ENCODE measurements at regions not wholly inside any gene's neighbourhood (a gene's known extent, or its start where the extent isn't known, plus 50 kb on each side); places are given as distances from the start of the nearest gene placed in this dataset.
"Not testable (repeated sequence)": the region's sequence is repeated elsewhere in the genome, so short reads cannot be mapped to it uniquely, and the experiment has no call there.

- Mint-ChIP-seq H3K36me3 (ENCODE audit: low read depth) (no peaks in the 10 kb centered on the region), H3K27me3 (no peaks in the 10 kb centered on the region), H3K4me1 (ENCODE audit: low read depth) (no peaks in the 10 kb centered on the region), H3K27ac (no peak overlapping the region), H3K4me3 (no peak overlapping the region), H3K9me3 (no peaks in the 10 kb centered on the region)
- intact Hi-C loops (cut with micrococcal nuclease), result no loop called here
Measured at GRCh38 chr13:110061270-110061669, 245.7 kb downstream of the COL4A1 start.

GRCh38 chr13:110057052-110057451 is 249.9 kb downstream of the COL4A1 start:
- Mint-ChIP-seq H3K27me3 (peaks cover 5% of the 10 kb centered on the region), H3K9me3 (no peaks in the 10 kb centered on the region), H3K4me3 (no peak overlapping the region), H3K27ac (no peak overlapping the region), H3K4me1 (ENCODE audit: low read depth) (no peaks in the 10 kb centered on the region), H3K36me3 (ENCODE audit: low read depth) (no peaks in the 10 kb centered on the region)
- intact Hi-C loops (cut with micrococcal nuclease), result no loop called here

- H3K27ac Mint-ChIP-seq, result no peak overlapping the region
- H3K4me1 Mint-ChIP-seq (ENCODE audit: low read depth), result no peaks in the 10 kb centered on the region
- H3K4me3 Mint-ChIP-seq, result no peak overlapping the region
- no peaks in the 10 kb centered on the region for H3K36me3 Mint-ChIP-seq (ENCODE audit: low read depth)
- no peaks in the 10 kb centered on the region for H3K9me3 Mint-ChIP-seq
- intact Hi-C loops (cut with micrococcal nuclease), result no loop called here
- H3K27me3 Mint-ChIP-seq, result peaks cover 5% of the 10 kb centered on the region
Measured at GRCh38 chr13:110056640-110057039, 250.3 kb downstream of the COL4A1 start.

GRCh38 chr13:110055089-110055488 is 251.9 kb downstream of the COL4A1 start:
- Mint-ChIP-seq H3K9me3 (no peaks in the 10 kb centered on the region), H3K36me3 (ENCODE audit: low read depth) (no peaks in the 10 kb centered on the region), H3K27me3 (peaks cover 5% of the 10 kb centered on the region), H3K27ac (no peak overlapping the region), H3K4me1 (ENCODE audit: low read depth) (no peaks in the 10 kb centered on the region), H3K4me3 (no peak overlapping the region)
- intact Hi-C loops (cut with micrococcal nuclease), result no loop called here

- Mint-ChIP-seq H3K36me3 (ENCODE audit: low read depth) (no peaks in the 10 kb centered on the region), H3K27me3 (peaks cover 5% of the 10 kb centered on the region), H3K4me3 (no peak overlapping the region), H3K4me1 (ENCODE audit: low read depth) (no peaks in the 10 kb centered on the region), H3K9me3 (no peaks in the 10 kb centered on the region), H3K27ac (no peak overlapping the region)
- intact Hi-C loops (cut with micrococcal nuclease), result no loop called here
Measured at GRCh38 chr13:110054041-110054440, 252.9 kb downstream of the COL4A1 start.

GRCh38 chr13:110047496-110047895 is 259.5 kb downstream of the COL4A1 start:
- H3K27ac Mint-ChIP-seq, result no peak overlapping the region
- intact Hi-C loops (cut with micrococcal nuclease), result no loop called here

GRCh38 chr13:110046811-110047210 is 260.1 kb downstream of the COL4A1 start:
- H3K27ac Mint-ChIP-seq, result no peak overlapping the region
- H3K4me1 Mint-ChIP-seq (ENCODE audit: low read depth), result no peaks in the 10 kb centered on the region
- H3K27me3 Mint-ChIP-seq, result peaks cover 14% of the 10 kb centered on the region
- H3K9me3 Mint-ChIP-seq, result no peaks in the 10 kb centered on the region
- no peak overlapping the region for H3K4me3 Mint-ChIP-seq
- no peaks in the 10 kb centered on the region for H3K36me3 Mint-ChIP-seq (ENCODE audit: low read depth)
- intact Hi-C loops (cut with micrococcal nuclease), result no loop called here

More at GRCh38 chr13:110047496-110047895, 259.5 kb downstream of the COL4A1 start:
- Mint-ChIP-seq H3K4me1 (ENCODE audit: low read depth) (no peaks in the 10 kb centered on the region), H3K4me3 (no peak overlapping the region), H3K9me3 (no peaks in the 10 kb centered on the region), H3K27me3 (peaks cover 14% of the 10 kb centered on the region), H3K36me3 (ENCODE audit: low read depth) (no peaks in the 10 kb centered on the region)

GRCh38 chr13:110045919-110046318 is 259.5 kb upstream of the IRS2 start:
- Mint-ChIP-seq H3K36me3 (ENCODE audit: low read depth) (no peaks in the 10 kb centered on the region), H3K27me3 (peaks cover 14% of the 10 kb centered on the region), H3K4me3 (no peak overlapping the region)

GRCh38 chr13:110045202-110045601 is 258.8 kb upstream of the IRS2 start:
- intact Hi-C loops (cut with micrococcal nuclease), result no loop called here
- H3K36me3 Mint-ChIP-seq (ENCODE audit: low read depth), result no peaks in the 10 kb centered on the region
- no peak overlapping the region for H3K27ac Mint-ChIP-seq
- H3K27me3 Mint-ChIP-seq, result peaks cover 14% of the 10 kb centered on the region
- no peak overlapping the region for H3K4me3 Mint-ChIP-seq
- no peaks in the 10 kb centered on the region for H3K9me3 Mint-ChIP-seq
- H3K4me1 Mint-ChIP-seq (ENCODE audit: low read depth), result no peaks in the 10 kb centered on the region

More at GRCh38 chr13:110045919-110046318, 259.5 kb upstream of the IRS2 start:
- intact Hi-C loops (cut with micrococcal nuclease), result no loop called here
- H3K27ac Mint-ChIP-seq, result no peak overlapping the region
- H3K4me1 Mint-ChIP-seq (ENCODE audit: low read depth), result no peaks in the 10 kb centered on the region
- no peaks in the 10 kb centered on the region for H3K9me3 Mint-ChIP-seq

GRCh38 chr13:110044551-110045111 is 258.2 kb upstream of the IRS2 start:
- Mint-ChIP-seq H3K4me3 (no peak overlapping the region), H3K27me3 (peaks cover 14% of the 10 kb centered on the region), H3K4me1 (ENCODE audit: low read depth) (no peaks in the 10 kb centered on the region), H3K9me3 (no peaks in the 10 kb centered on the region), H3K27ac (no peak overlapping the region), H3K36me3 (ENCODE audit: low read depth) (no peaks in the 10 kb centered on the region)
- intact Hi-C loops (cut with micrococcal nuclease), result no loop called here

- intact Hi-C loops (cut with micrococcal nuclease), result no loop called here
- Mint-ChIP-seq H3K27ac (no peak overlapping the region), H3K27me3 (peaks cover 8% of the 10 kb centered on the region), H3K4me3 (no peak overlapping the region), H3K36me3 (ENCODE audit: low read depth) (no peaks in the 10 kb centered on the region), H3K9me3 (no peaks in the 10 kb centered on the region), H3K4me1 (ENCODE audit: low read depth) (no peaks in the 10 kb centered on the region)
Measured at GRCh38 chr13:110042253-110042950, 256.0 kb upstream of the IRS2 start.

- H3K4me1 Mint-ChIP-seq (ENCODE audit: low read depth); intact Hi-C loops (cut with micrococcal nuclease); H3K36me3 Mint-ChIP-seq (ENCODE audit: low read depth): not testable (repeated sequence)
Measured at GRCh38 chr13:110041638-110042037, 255.3 kb upstream of the IRS2 start.

GRCh38 chr13:110037925-110038573 is 251.7 kb upstream of the IRS2 start:
- no peaks in the 10 kb centered on the region for H3K36me3 Mint-ChIP-seq (ENCODE audit: low read depth)
- intact Hi-C loops (cut with micrococcal nuclease), result no loop called here
- H3K27me3 Mint-ChIP-seq, result peaks cover 2% of the 10 kb centered on the region
- H3K9me3 Mint-ChIP-seq, result no peaks in the 10 kb centered on the region
- H3K27ac Mint-ChIP-seq, result no peak overlapping the region
- no peaks in the 10 kb centered on the region for H3K4me1 Mint-ChIP-seq (ENCODE audit: low read depth)
- H3K4me3 Mint-ChIP-seq, result no peak overlapping the region

More at GRCh38 chr13:110041638-110042037, 255.3 kb upstream of the IRS2 start:
- not testable (repeated sequence) for H3K9me3 Mint-ChIP-seq, H3K27ac Mint-ChIP-seq, H3K27me3 Mint-ChIP-seq, H3K4me3 Mint-ChIP-seq

- H3K27me3 Mint-ChIP-seq, result peaks cover 4% of the 10 kb centered on the region
- no peak overlapping the region for H3K27ac Mint-ChIP-seq
- intact Hi-C loops (cut with micrococcal nuclease), result no loop called here
- H3K4me1 Mint-ChIP-seq (ENCODE audit: low read depth), result no peaks in the 10 kb centered on the region
- H3K9me3 Mint-ChIP-seq, result no peaks in the 10 kb centered on the region
- H3K36me3 Mint-ChIP-seq (ENCODE audit: low read depth), result no peaks in the 10 kb centered on the region
- H3K4me3 Mint-ChIP-seq, result no peak overlapping the region
Measured at GRCh38 chr13:110036060-110036459, 249.7 kb upstream of the IRS2 start.

Measured in dendritic cell treated with granulocyte-macrophage colony-stimulating factor and Interleukin-4, amounts not matched to agents 40 ng/mL and 50 ng/mL, for 4 days (primary cell).